ENCODE measurements at regions not wholly inside any gene's neighbourhood (a gene's known extent, or its start where the extent isn't known, plus 50 kb on each side); places are given as distances from the start of the nearest gene placed in this dataset.

DNA sequence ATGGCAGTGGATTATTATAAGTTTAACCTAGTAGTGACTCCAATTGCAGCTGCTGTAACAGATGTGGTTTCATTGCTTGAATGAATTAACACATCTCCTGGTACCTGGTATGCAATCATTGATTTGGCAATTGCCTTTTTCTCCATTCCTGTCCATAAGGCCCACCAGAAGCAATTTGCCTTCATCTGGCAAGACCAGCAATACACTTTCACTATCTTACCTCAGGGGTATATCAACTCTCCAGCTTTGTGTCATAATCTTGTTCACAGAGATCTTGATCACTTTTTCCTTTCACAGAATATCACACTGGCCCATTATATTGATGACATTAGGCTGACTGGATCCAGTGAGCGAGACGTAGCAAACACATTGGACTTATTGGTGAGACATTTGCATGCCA lies 128.7 kb upstream of the ZC3H12C start:
- TF ChIP-seq CEBPB (IDR thresholded peaks at IDR 0.05; ENCODE audit: borderline replicate concordance in 1 of 2, low read depth in 2 of 2, low read length in 2 of 2) (no peak), POLR2A (IDR thresholded peaks at IDR 0.05; ENCODE audit: low read depth, low read length) (no peak)
